Activated T-helper 17 cell treated with anti-CD3 and anti-CD28 coated beads, Interleukin-2, amount 50 U/mL, for 72 hours (primary cell): ENCODE measurements at regions not wholly inside any gene's neighbourhood (a gene's known extent, or its start where the extent isn't known, plus 50 kb on each side); places are given as distances from the start of the nearest gene placed in this dataset.
"Not testable (repeated sequence)": the region's sequence is repeated elsewhere in the genome, so short reads cannot be mapped to it uniquely, and the experiment has no call there.

Experiments
- ATAC-seq: fragments of 150-1000 bp; cut with Tn5 transposase; replicated peaks from 2 replicates; pipeline ENCODE4 v1.10.0; 2021; ENCODE audit warnings: mild to moderate bottlenecking, moderate library complexity
- H3K27ac Mint-ChIP-seq: one replicate; pipeline ENCODE4 v1.8.0; 2022; ENCODE audit warnings: mixed read lengths
- H3K27me3 Mint-ChIP-seq: one replicate; pipeline ENCODE4 v1.8.0; 2022; ENCODE audit warnings: mixed read lengths
- H3K36me3 Mint-ChIP-seq: one replicate; pipeline ENCODE4 v1.8.0; 2022; ENCODE audit warnings: low read depth, mild to moderate bottlenecking, mixed read lengths
- H3K4me1 Mint-ChIP-seq: one replicate; pipeline ENCODE4 v1.8.0; 2022; ENCODE audit warnings: mixed read lengths
- H3K4me3 Mint-ChIP-seq: one replicate; pipeline ENCODE4 v1.8.0; 2022; ENCODE audit warnings: mild to moderate bottlenecking, mixed read lengths
- H3K9me3 Mint-ChIP-seq: one replicate; pipeline ENCODE4 v1.8.0; 2022; ENCODE audit warnings: mixed read lengths

DNA sequence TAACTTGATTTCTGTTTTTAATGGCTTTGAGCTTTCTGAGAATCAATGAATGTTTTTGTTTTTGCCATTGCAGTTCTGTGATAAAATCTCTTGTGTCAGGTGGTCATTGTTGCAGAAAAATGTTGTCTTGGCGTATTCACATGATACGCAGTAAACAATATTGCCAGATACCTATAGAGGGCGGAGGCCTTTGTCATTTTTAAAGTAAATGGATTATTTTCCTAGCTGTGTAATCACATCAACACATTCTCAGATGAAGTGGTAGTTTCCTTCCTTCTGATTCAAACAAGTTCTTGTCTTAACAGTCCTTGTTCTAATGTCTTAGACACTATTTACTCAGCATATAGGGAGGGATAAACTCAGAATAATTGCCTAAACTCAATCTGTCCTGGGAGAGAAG is 109.9 kb upstream of the DAB2 start:
- Mint-ChIP-seq H3K27ac (no peak overlapping the region), H3K36me3 (no peaks in the 10 kb centered on the region), H3K4me1 (no peaks in the 10 kb centered on the region), H3K27me3 (peaks cover 17% of the 10 kb centered on the region), H3K4me3 (no peak overlapping the region), H3K9me3 (no peaks in the 10 kb centered on the region)
- no peak for ATAC-seq

DNA sequence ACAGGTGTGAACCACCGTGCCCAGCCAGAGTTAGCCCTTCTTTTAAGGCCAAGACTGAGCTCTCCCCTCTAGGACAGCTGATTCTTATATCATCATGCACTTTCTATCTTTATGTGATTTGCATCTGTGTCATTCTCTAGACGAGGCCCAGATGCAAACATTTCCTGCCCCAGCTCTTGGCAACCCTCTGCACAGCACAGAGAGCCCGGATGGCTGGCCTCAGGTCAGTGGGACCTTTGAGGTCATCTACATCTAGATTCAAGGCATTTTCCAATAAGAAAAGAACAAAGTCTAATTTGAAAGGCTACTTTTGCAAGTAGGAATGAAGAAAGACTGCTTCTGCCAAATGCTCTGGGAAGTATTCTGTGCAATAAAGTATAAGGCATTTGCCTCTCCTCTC is 109.0 kb upstream of the DAB2 start:
- peaks cover 12% of the 10 kb centered on the region for H3K27me3 Mint-ChIP-seq
- H3K4me1 Mint-ChIP-seq = no peaks in the 10 kb centered on the region
- no peaks in the 10 kb centered on the region for H3K36me3 Mint-ChIP-seq
- no peak for ATAC-seq
- no peak overlapping the region for H3K4me3 Mint-ChIP-seq
- no peaks in the 10 kb centered on the region for H3K9me3 Mint-ChIP-seq
- H3K27ac Mint-ChIP-seq = no peak overlapping the region

DNA sequence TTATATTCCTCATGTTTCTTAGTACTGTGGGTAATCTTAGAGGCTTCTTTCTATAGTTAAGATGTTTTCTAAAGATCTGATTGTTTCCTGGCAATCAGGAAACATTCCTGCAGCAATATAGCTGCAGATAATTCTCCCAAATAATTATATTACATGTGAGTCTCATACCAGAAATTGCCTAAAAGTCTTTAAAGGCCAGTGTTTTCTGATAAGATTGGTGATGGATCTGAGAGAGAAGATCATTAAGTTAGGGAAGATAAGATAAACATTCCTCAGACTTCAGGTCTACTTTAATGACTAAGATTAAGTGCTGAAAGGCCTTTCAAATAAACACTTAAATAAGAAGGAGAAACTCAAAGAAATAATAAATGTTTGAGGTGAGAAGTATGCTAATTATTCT is 107.7 kb upstream of the DAB2 start:
- Mint-ChIP-seq H3K4me3 (no peak overlapping the region), H3K9me3 (no peaks in the 10 kb centered on the region), H3K36me3 (no peaks in the 10 kb centered on the region), H3K4me1 (no peaks in the 10 kb centered on the region), H3K27ac (no peak overlapping the region), H3K27me3 (peaks cover 9% of the 10 kb centered on the region)
- ATAC-seq = no peak

DNA sequence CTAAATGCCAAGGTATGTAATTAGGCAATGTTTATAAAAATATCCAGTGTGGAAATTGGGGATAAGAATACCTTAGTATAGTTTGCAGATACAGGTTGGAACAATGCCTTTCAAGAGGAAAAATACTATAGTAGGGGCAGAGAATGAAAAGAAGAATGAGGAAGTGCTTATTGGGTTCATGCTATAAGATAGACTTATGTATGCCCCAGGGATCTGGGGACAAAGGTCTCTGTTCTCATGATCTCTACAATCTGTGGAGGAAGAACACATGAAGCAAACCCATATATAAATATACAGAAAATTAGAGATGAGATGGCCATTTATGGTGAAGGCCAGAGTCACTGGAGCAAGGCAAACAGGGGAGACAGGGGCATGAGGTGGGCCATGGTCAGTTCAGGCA is 106.5 kb upstream of the DAB2 start:
- peaks cover 8% of the 10 kb centered on the region for H3K27me3 Mint-ChIP-seq

DNA sequence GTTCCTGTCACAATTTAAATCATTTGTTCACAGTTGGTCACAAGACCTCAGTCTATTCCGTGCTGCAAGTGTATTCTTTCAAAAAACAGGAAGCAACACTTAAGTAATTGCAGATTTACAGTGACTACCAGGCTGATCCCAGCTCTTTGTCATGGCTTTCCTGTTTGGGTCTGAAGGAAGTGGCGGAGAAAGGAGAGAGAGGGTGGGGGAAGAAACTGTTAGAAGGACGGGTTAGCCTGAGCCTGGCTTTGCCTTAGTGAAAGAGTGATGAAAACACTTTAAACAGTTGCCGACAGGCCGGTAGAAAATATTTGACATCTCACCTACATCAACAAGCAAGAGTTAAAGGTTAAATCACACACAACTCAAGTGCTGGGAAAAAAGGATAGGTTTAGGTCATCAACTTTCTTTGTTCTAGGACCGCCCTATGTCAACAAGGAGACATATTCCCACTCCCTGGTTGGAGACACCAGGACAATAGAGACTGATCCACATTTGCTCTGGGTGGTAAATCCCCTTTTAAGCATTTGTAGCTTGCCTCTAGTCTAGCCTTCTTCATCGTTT is 102.2 kb upstream of the DAB2 start:
- Mint-ChIP-seq H3K4me3 (no peak overlapping the region), H3K4me1 (no peaks in the 10 kb centered on the region), H3K9me3 (no peaks in the 10 kb centered on the region), H3K27me3 (peaks cover 16% of the 10 kb centered on the region), H3K36me3 (no peaks in the 10 kb centered on the region), H3K27ac (no peak overlapping the region)
- ATAC-seq = no peak

More for the DNA sequence above, 106.5 kb upstream of the DAB2 start:
- Mint-ChIP-seq H3K4me3 (no peak overlapping the region), H3K9me3 (no peaks in the 10 kb centered on the region), H3K36me3 (no peaks in the 10 kb centered on the region), H3K4me1 (no peaks in the 10 kb centered on the region), H3K27ac (no peak overlapping the region)
- ATAC-seq = no peak

DNA sequence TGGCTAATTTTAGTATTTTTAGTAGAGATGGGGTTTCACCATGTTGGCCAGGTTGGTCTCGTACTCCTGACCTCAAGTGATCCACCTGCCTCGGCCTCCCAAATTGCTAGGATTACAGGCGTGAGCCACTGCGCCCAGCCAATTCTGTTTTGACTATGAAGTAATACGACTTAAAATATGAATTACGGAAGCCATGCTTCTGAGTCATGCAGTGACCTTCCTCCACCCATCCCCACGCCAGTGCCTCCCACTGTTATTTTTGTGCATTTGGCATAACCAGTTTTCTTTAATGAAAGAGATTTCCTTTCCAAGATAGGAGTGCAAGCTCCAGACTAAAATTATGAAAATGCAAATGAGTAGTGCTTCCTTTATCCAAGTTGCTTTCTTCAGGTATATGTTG is 101.0 kb upstream of the DAB2 start:
- ATAC-seq, H3K36me3 Mint-ChIP-seq, H3K9me3 Mint-ChIP-seq, H3K4me1 Mint-ChIP-seq, H3K4me3 Mint-ChIP-seq, H3K27ac Mint-ChIP-seq: not testable (repeated sequence)
- peaks cover 20% of the 10 kb centered on the region for H3K27me3 Mint-ChIP-seq

DNA sequence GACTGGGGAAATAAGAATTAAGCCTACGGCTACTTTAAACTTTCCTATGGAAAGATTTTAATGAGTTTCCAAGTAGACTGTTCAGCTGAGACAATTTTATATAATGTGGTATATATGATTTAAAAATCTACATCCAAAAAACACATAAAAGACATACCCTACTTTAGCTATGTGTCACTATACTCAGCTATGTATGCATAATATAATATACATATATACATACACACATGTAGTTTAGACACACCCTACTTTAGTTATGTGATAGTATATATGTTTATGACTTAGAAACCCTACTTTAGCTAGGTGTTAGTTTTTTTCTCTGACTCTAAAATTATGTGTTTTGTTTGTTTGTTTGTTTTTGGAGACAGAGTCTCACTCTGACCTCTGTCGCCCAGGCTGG is 100.5 kb upstream of the DAB2 start:
- H3K36me3 Mint-ChIP-seq = no peaks in the 10 kb centered on the region
- H3K4me3 Mint-ChIP-seq = no peak overlapping the region
- ATAC-seq = no peak
- H3K27me3 Mint-ChIP-seq = peaks cover 20% of the 10 kb centered on the region
- no peaks in the 10 kb centered on the region for H3K9me3 Mint-ChIP-seq
- no peak overlapping the region for H3K27ac Mint-ChIP-seq
- H3K4me1 Mint-ChIP-seq = no peaks in the 10 kb centered on the region

DNA sequence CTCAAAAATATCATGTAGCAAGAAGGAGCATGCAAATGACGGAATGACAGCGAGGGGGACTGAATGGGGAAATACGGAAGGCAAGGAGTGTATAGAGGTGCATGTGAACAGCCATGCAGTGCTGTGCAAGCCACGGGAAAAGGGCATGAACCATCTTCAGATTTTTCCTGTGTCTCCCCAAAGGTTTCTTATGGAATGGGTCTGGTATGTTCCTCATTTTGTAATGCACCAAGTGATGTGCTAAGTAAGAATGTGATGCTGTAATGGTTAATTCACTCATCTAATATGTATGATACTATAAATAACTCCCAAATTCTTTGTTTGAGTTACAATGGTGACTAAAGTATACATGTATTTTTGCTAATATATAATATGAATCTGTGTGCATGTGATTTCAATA is 99.0 kb upstream of the DAB2 start:
- peaks cover 20% of the 10 kb centered on the region for H3K27me3 Mint-ChIP-seq
- H3K4me3 Mint-ChIP-seq = no peak overlapping the region
- no peak for ATAC-seq
- no peaks in the 10 kb centered on the region for H3K4me1 Mint-ChIP-seq
- H3K36me3 Mint-ChIP-seq = no peaks in the 10 kb centered on the region
- no peak overlapping the region for H3K27ac Mint-ChIP-seq
- no peaks in the 10 kb centered on the region for H3K9me3 Mint-ChIP-seq

DNA sequence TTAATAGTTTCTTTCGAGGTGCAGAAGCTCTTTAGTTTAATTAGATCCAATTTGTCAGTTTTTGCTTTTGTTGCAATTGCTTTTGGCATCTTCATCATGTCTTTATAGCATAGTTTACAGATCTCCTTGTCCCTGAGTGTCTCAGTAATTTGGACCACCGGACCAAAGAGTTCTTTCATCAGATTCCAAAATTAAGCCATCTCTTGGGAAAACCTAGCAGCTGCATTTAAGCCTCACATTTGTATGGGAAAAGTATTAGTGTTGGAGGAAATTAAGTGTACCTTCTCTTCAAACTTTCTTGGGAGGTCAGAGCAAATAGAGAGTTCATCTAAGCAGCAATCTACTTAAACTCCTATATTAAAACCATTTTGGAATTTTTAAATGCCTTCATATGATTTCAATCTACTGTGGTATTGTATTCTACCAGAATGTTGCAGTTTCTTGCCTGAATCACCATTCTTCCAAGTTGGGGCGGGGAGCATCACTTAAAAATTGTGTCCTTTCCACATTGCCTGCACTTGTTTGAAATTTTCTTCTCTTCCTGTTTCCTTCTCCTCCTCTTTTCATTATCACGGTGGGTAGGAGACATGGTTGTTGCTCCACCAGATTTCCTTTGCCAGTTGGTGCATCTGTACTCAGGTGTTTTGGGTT is 97.3 kb upstream of the DAB2 start:
- Mint-ChIP-seq H3K36me3 (no peaks in the 10 kb centered on the region), H3K4me3 (no peak overlapping the region), H3K4me1 (no peaks in the 10 kb centered on the region), H3K27me3 (peaks cover 16% of the 10 kb centered on the region), H3K9me3 (no peaks in the 10 kb centered on the region), H3K27ac (no peak overlapping the region)
- ATAC-seq = no peak

DNA sequence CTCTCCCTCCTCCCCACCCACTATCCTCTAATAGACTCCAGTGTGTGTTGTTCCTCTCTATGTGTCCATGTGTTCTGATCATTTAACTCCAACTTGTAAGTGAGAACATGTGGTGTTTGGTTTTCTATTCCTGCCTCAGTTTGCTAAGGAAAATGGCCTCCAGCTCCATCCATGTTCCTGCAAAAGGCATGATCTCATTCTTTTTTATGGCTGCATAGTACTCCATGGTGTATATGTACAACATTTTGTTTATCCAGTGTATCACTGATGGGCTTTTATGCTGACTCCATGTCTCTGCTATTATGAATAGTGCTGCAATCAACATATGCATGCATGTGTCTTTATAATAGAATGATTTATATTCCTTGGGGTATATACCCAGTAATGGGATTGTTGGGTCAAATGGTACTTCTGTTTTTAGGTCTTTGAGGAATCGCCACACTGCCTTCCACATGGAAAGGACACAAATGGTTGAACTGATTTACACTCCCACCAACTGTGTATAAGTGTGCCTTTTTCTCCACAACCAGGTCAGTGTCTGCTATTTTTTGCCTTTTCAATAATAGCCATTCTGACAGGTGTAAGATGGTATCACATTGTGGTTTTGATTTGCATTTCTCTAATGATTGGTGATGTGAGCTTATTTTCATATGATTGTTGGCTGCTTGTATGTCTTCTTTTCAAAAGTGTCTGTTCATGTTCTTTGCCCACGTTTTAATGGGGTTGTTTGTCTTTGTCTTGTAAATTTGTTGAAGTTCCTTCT is 96.5 kb upstream of the DAB2 start:
- Mint-ChIP-seq H3K4me3 (no peak overlapping the region), H3K4me1 (no peaks in the 10 kb centered on the region), H3K27me3 (peaks cover 12% of the 10 kb centered on the region), H3K27ac (no peak overlapping the region), H3K9me3 (no peaks in the 10 kb centered on the region), H3K36me3 (no peaks in the 10 kb centered on the region)
- no peak for ATAC-seq

DNA sequence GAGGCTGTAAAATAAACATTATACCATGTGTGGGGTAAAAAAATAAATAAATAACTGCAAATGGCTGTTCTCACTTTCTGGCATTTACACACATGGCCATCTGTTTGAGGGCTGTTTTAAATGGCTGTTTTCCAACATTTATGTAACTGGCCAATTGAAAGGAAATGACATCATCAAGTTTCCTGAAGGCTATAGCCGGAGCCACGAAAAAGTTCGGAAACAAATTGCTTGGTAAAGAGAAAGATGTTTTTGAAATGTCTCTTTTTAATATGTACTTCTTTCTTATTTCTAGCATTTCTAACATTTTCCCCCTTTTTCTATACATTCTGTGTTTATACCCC is 95.4 kb upstream of the DAB2 start:
- no peak for ATAC-seq
- Mint-ChIP-seq H3K4me1 (no peaks in the 10 kb centered on the region), H3K27ac (no peak overlapping the region), H3K9me3 (no peaks in the 10 kb centered on the region), H3K4me3 (no peak overlapping the region), H3K36me3 (no peaks in the 10 kb centered on the region), H3K27me3 (peaks cover 12% of the 10 kb centered on the region)

DNA sequence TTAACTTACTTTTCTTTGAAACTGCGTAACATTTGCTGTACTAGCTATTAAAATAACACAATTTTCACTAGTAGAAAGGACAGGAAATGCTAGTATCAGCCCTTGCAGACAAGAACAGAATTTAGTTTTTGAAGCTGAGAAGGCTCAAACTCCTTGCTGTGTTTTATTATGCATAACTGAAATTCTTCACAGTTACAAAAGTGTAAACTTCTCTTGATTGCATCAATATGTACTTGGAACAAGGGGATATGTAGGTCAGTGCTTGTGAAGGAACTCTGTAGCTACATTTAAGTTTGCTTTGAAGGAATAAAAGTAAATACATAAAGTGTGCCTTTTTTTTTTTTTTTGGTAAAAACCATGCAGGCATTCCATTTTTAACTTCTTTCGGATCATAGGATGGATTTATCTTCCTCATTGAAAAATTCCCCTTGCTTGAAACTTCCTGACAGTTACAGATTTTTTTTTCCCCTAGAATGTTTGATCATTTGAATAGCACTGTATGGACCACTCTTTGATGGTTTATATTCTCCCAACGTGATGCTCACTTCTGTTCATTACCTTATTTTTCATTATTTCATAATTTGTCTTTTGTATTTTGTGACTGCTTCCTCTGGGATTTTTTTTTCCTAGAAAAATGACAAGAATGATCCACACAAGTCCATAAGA is 94.9 kb upstream of the DAB2 start:
- H3K27ac Mint-ChIP-seq = no peak overlapping the region
- no peak for ATAC-seq
- H3K4me3 Mint-ChIP-seq = no peak overlapping the region

DNA sequence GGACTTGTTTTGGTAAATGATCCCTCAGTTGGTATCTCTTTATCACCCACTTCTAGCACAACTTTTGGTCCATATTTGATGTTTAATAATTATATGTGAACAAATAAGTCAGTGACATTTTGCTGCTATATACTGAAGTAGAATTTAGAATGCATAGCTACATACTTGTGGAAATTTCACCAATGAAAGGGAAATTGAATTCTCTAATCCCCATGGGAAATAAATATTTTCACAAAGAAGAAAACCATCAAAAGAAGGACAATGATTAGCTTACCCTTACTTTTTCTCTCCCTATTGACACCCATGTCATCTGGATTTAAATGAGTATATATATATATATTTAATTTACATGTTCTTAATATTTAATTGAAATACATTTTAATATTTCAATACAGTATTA is 94.3 kb upstream of the DAB2 start:
- Mint-ChIP-seq H3K4me1 (no peaks in the 10 kb centered on the region), H3K36me3 (no peaks in the 10 kb centered on the region), H3K9me3 (no peaks in the 10 kb centered on the region), H3K4me3 (no peak overlapping the region), H3K27ac (no peak overlapping the region), H3K27me3 (peaks cover 15% of the 10 kb centered on the region)
- no peak for ATAC-seq

More for the DNA sequence above, 94.9 kb upstream of the DAB2 start:
- no peaks in the 10 kb centered on the region for H3K9me3 Mint-ChIP-seq
- no peaks in the 10 kb centered on the region for H3K36me3 Mint-ChIP-seq
- peaks cover 12% of the 10 kb centered on the region for H3K27me3 Mint-ChIP-seq
- no peaks in the 10 kb centered on the region for H3K4me1 Mint-ChIP-seq

DNA sequence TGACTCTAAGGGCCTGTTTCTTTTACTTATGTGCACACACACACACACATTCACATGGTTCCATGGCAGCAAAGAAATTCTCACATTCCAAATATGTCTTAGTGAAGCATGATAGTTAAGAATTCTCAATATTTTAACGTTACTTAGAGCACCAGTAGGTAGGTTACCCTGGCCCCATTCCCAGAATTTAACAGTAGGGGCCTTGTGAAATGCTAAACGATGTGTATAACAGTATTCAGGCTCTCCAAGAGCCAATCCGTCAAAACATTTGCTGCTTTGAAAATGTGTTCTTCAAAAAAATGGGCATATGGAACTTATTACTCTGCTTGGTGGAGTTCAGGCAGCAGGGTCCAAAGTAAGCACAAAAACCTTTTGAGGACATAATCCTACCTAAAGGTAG is 93.7 kb upstream of the DAB2 start:
- no peaks in the 10 kb centered on the region for H3K4me1 Mint-ChIP-seq

DNA sequence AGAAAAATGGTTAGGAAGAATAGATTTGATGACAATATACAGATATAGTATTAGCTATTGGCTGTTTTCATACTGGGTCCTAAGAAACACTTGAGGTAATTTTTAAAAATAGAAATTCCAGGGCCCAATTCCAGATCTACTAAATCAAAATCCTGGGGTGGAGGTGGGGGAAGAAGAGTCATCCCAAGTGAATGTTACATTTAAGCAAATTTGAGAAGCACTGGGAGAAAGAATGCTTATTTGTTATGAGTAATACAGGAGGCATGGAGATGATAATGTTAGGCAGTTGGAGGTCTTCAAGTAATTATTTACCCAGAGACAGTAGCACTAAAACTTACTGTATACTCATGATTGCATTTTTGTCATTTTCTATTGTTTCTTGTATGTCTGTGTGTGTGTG is 93.0 kb upstream of the DAB2 start:
- no peak for ATAC-seq
- no peaks in the 10 kb centered on the region for H3K36me3 Mint-ChIP-seq
- no peak overlapping the region for H3K4me3 Mint-ChIP-seq
- no peaks in the 10 kb centered on the region for H3K4me1 Mint-ChIP-seq
- H3K27ac Mint-ChIP-seq = no peak overlapping the region
- no peaks in the 10 kb centered on the region for H3K9me3 Mint-ChIP-seq
- H3K27me3 Mint-ChIP-seq = peaks cover 13% of the 10 kb centered on the region

More for the DNA sequence above, 93.7 kb upstream of the DAB2 start:
- H3K27me3 Mint-ChIP-seq = peaks cover 15% of the 10 kb centered on the region
- ATAC-seq = no peak
- H3K27ac Mint-ChIP-seq = no peak overlapping the region
- H3K9me3 Mint-ChIP-seq = no peaks in the 10 kb centered on the region
- no peak overlapping the region for H3K4me3 Mint-ChIP-seq
- no peaks in the 10 kb centered on the region for H3K36me3 Mint-ChIP-seq
